ENCODE measurements at regions not wholly inside any gene's neighbourhood (a gene's known extent, or its start where the extent isn't known, plus 50 kb on each side); places are given as distances from the start of the nearest gene placed in this dataset.
A peak's percentile ranks its signal among the peaks of the same experiment; 100 is the strongest.

GRCh38 chr6:74587386-74587785 is 618.5 kb downstream of the COL12A1 start:
- Histone ChIP-seq H3K9me3 (ENCODE audit: insufficient read depth, low read length) (no peaks in the 10 kb centered on the region), H3K9ac (ENCODE audit: insufficient read length, low read depth) (no peak overlapping the region), H3K27me3 (ENCODE audit: insufficient read depth, insufficient read length) (no peaks in the 10 kb centered on the region), H3K4me1 (ENCODE audit: insufficient read depth, insufficient read length) (no peaks in the 10 kb centered on the region), H3K4me3 (ENCODE audit: insufficient read length, low read depth) (no peak overlapping the region), H3K36me3 (ENCODE audit: insufficient read depth, insufficient read length, low read length) (no peaks in the 10 kb centered on the region)
- no peak for DNase-seq (ENCODE audit: low read depth, low spot score)
- TF ChIP-seq ZNF274 (IDR thresholded peaks at IDR 0.05; ENCODE audit: low read depth, low read length) = no peak
- no peak for TF ChIP-seq YY1 (IDR thresholded peaks at IDR 0.05; ENCODE audit: insufficient read depth, insufficient read length)
- no peak for TF ChIP-seq SUZ12 (IDR thresholded peaks at IDR 0.05; ENCODE audit: extremely low read depth, insufficient read depth, insufficient read length)

GRCh38 chr6:74585753-74586152 is 620.1 kb downstream of the COL12A1 start:
- Histone ChIP-seq H3K9ac (ENCODE audit: insufficient read length, low read depth) (no peak overlapping the region), H3K9me3 (ENCODE audit: insufficient read depth, low read length) (no peaks in the 10 kb centered on the region), H3K4me1 (ENCODE audit: insufficient read depth, insufficient read length) (no peaks in the 10 kb centered on the region), H3K4me3 (ENCODE audit: insufficient read length, low read depth) (no peak overlapping the region), H3K27me3 (ENCODE audit: insufficient read depth, insufficient read length) (no peaks in the 10 kb centered on the region), H3K36me3 (ENCODE audit: insufficient read depth, insufficient read length, low read length) (no peaks in the 10 kb centered on the region)
- DNase-seq (ENCODE audit: low read depth, low spot score) = no peak
- TF ChIP-seq SUZ12 (IDR thresholded peaks at IDR 0.05; ENCODE audit: extremely low read depth, insufficient read depth, insufficient read length) (no peak), YY1 (IDR thresholded peaks at IDR 0.05; ENCODE audit: insufficient read depth, insufficient read length) (no peak), ZNF274 (IDR thresholded peaks at IDR 0.05; ENCODE audit: low read depth, low read length) (no peak)

- Histone ChIP-seq H3K27me3 (ENCODE audit: insufficient read depth, insufficient read length) (no peaks in the 10 kb centered on the region), H3K4me1 (ENCODE audit: insufficient read depth, insufficient read length) (no peaks in the 10 kb centered on the region), H3K9ac (ENCODE audit: insufficient read length, low read depth) (no peak overlapping the region), H3K4me3 (ENCODE audit: insufficient read length, low read depth) (no peak overlapping the region), H3K9me3 (ENCODE audit: insufficient read depth, low read length) (no peaks in the 10 kb centered on the region), H3K36me3 (ENCODE audit: insufficient read depth, insufficient read length, low read length) (no peaks in the 10 kb centered on the region)
- no peak for TF ChIP-seq SUZ12 (IDR thresholded peaks at IDR 0.05; ENCODE audit: extremely low read depth, insufficient read depth, insufficient read length)
- no peak for TF ChIP-seq YY1 (IDR thresholded peaks at IDR 0.05; ENCODE audit: insufficient read depth, insufficient read length)
- TF ChIP-seq ZNF274 (IDR thresholded peaks at IDR 0.05; ENCODE audit: low read depth, low read length) = no peak
- no peak for DNase-seq (ENCODE audit: low read depth, low spot score)
These were observed 624.2 kb downstream of the COL12A1 start for GRCh38 chr6:74581681-74582080.

DNA sequence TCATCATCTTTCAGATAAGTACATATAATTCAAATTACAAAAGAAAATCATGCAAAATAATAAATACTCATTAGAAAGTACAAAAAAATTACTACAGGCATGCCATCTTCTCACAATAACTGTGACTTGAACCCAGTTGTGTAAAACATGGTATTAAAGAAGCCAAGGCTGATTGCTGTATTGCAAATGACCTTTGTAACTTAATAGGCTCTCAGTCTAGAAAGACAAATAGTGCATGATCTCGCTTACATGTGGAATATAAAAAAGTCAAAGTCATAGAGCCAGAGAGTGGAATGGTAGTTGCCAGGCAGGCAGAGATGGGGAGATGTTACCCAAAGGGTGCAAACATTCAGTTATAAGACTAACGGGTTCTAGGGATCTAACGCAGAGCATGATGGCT is 626.1 kb downstream of the COL12A1 start:
- Histone ChIP-seq H3K27me3 (ENCODE audit: insufficient read depth, insufficient read length) (no peaks in the 10 kb centered on the region), H3K9ac (ENCODE audit: insufficient read length, low read depth) (no peak overlapping the region), H3K4me1 (ENCODE audit: insufficient read depth, insufficient read length) (no peaks in the 10 kb centered on the region), H3K36me3 (ENCODE audit: insufficient read depth, insufficient read length, low read length) (no peaks in the 10 kb centered on the region), H3K9me3 (ENCODE audit: insufficient read depth, low read length) (no peaks in the 10 kb centered on the region), H3K4me3 (ENCODE audit: insufficient read length, low read depth) (no peak overlapping the region)
- TF ChIP-seq SUZ12 (IDR thresholded peaks at IDR 0.05; ENCODE audit: extremely low read depth, insufficient read depth, insufficient read length) (no peak), YY1 (IDR thresholded peaks at IDR 0.05; ENCODE audit: insufficient read depth, insufficient read length) (no peak), ZNF274 (IDR thresholded peaks at IDR 0.05; ENCODE audit: low read depth, low read length) (no peak)
- DNase-seq (ENCODE audit: low read depth, low spot score) = no peak

- Histone ChIP-seq H3K9ac (ENCODE audit: insufficient read length, low read depth) (no peak overlapping the region), H3K36me3 (ENCODE audit: insufficient read depth, insufficient read length, low read length) (no peaks in the 10 kb centered on the region), H3K27me3 (ENCODE audit: insufficient read depth, insufficient read length) (no peaks in the 10 kb centered on the region), H3K4me3 (ENCODE audit: insufficient read length, low read depth) (no peak overlapping the region), H3K4me1 (ENCODE audit: insufficient read depth, insufficient read length) (no peaks in the 10 kb centered on the region), H3K9me3 (ENCODE audit: insufficient read depth, low read length) (no peaks in the 10 kb centered on the region)
- TF ChIP-seq YY1 (IDR thresholded peaks at IDR 0.05; ENCODE audit: insufficient read depth, insufficient read length) (no peak), ZNF274 (IDR thresholded peaks at IDR 0.05; ENCODE audit: low read depth, low read length) (no peak), SUZ12 (IDR thresholded peaks at IDR 0.05; ENCODE audit: extremely low read depth, insufficient read depth, insufficient read length) (no peak)
- DNase-seq (ENCODE audit: low read depth, low spot score) = no peak
These were observed 626.8 kb downstream of the COL12A1 start for GRCh38 chr6:74579047-74579446.

DNA sequence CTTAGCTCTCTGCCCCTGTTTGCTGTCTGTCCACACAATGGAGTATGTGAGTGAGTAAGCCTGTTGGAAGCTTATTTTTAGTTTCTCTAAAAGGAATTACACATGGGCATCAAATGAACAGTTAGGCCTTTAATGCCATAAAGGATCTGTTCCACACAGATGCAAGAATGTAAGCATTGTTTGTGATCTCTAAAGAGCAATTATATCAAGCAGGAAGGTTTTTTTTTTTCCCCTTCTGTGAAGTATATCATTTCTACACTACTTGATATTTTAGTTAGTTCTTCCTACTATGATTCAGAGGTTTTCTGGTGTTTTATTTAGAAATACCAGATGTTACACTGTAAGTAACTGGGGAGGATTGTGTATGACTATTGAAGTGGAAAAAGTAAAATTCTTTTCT is 627.5 kb downstream of the COL12A1 start:
- Histone ChIP-seq H3K36me3 (ENCODE audit: insufficient read depth, insufficient read length, low read length) (no peaks in the 10 kb centered on the region), H3K27me3 (ENCODE audit: insufficient read depth, insufficient read length) (no peaks in the 10 kb centered on the region), H3K4me1 (ENCODE audit: insufficient read depth, insufficient read length) (no peaks in the 10 kb centered on the region), H3K4me3 (ENCODE audit: insufficient read length, low read depth) (no peak overlapping the region), H3K9ac (ENCODE audit: insufficient read length, low read depth) (no peak overlapping the region), H3K9me3 (ENCODE audit: insufficient read depth, low read length) (no peaks in the 10 kb centered on the region)
- TF ChIP-seq SUZ12 (IDR thresholded peaks at IDR 0.05; ENCODE audit: extremely low read depth, insufficient read depth, insufficient read length) (no peak), YY1 (IDR thresholded peaks at IDR 0.05; ENCODE audit: insufficient read depth, insufficient read length) (no peak), ZNF274 (IDR thresholded peaks at IDR 0.05; ENCODE audit: low read depth, low read length) (no peak)
- no peak for DNase-seq (ENCODE audit: low read depth, low spot score)

DNA sequence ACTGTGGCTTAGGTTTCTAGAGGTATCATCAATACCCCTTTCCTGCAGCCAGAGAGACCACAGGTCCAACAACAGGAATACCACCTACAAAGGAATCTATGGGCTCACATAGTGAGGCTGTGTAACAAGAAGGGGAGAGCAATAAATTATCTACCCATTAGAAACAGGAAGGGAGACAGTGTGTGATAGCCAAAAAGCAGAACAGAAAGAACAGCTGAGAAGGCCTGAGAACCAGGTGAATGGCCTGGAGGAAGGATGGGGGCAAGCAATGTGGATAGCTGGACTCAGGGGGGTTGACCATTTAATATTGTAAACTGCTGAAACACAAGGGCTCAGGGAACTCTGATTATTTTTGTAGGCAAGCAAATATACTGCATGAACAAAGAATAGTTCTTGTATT is 628.2 kb downstream of the COL12A1 start:
- Histone ChIP-seq H3K9me3 (ENCODE audit: insufficient read depth, low read length) (no peaks in the 10 kb centered on the region), H3K4me1 (ENCODE audit: insufficient read depth, insufficient read length) (no peaks in the 10 kb centered on the region), H3K9ac (ENCODE audit: insufficient read length, low read depth) (no peak overlapping the region), H3K27me3 (ENCODE audit: insufficient read depth, insufficient read length) (no peaks in the 10 kb centered on the region), H3K4me3 (ENCODE audit: insufficient read length, low read depth) (no peak overlapping the region), H3K36me3 (ENCODE audit: insufficient read depth, insufficient read length, low read length) (no peaks in the 10 kb centered on the region)
- no peak for TF ChIP-seq ZNF274 (IDR thresholded peaks at IDR 0.05; ENCODE audit: low read depth, low read length)
- DNase-seq (ENCODE audit: low read depth, low spot score) = no peak

DNA sequence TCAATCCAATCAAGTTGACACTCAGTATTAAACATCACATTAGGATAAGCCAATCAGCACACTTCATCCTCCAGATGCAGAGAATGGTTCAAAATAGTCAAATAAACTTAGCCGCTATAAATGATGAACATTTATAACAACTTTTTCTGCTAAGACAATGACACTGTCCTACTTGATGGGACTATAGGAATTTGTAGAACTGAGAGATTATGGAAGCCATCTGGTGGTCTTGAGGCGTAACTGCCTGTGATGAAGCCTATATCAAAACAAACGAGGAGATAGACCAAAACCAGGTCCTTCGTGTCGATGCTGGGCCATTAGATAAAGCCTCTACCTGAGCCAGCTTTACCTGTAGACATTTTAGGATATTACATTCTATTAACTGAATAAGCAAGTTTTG is 631.1 kb downstream of the COL12A1 start:
- H3K36me3 ChIP-seq (ENCODE audit: insufficient read depth, insufficient read length, low read length) = no peaks in the 10 kb centered on the region
- TF ChIP-seq SUZ12 (IDR thresholded peaks at IDR 0.05; ENCODE audit: extremely low read depth, insufficient read depth, insufficient read length) (no peak), ZNF274 (IDR thresholded peaks at IDR 0.05; ENCODE audit: low read depth, low read length) (no peak), YY1 (IDR thresholded peaks at IDR 0.05; ENCODE audit: insufficient read depth, insufficient read length) (no peak)
- DNase-seq (ENCODE audit: low read depth, low spot score) = peak; percentile 1

More for the DNA sequence above, 631.1 kb downstream of the COL12A1 start:
- no peaks in the 10 kb centered on the region for H3K4me1 ChIP-seq (ENCODE audit: insufficient read depth, insufficient read length)
- H3K9ac ChIP-seq (ENCODE audit: insufficient read length, low read depth) = no peak overlapping the region
- no peaks in the 10 kb centered on the region for H3K9me3 ChIP-seq (ENCODE audit: insufficient read depth, low read length)
- H3K4me3 ChIP-seq (ENCODE audit: insufficient read length, low read depth) = no peak overlapping the region
- no peaks in the 10 kb centered on the region for H3K27me3 ChIP-seq (ENCODE audit: insufficient read depth, insufficient read length)

All from NT2/D1 (cell line).